Spleen (tissue), 11 donors: ENCODE measurements at regions not wholly inside any gene's neighbourhood (a gene's known extent, or its start where the extent isn't known, plus 50 kb on each side); places are given as distances from the start of the nearest gene placed in this dataset.

Experiments used
- DNase-seq: peaks from one replicate; pipeline ENCODE4 v3.0.0-alpha.2; 2020
- H3K27ac ChIP-seq, 8 donors: fragments of 200-600 bp; sonication (generic) in 7 of 8; 1 replicate in 4 of 8; 2 replicates in 4 of 8; pipeline versions ENCODE4 v1.5.0 to v1.8.0; 2016 to 2021; ENCODE audit warnings: inconsistent platforms in 4 of 8, mild to moderate bottlenecking in 4 of 8, moderate library complexity in 1 of 8
- H3K27me3 ChIP-seq, 7 donors: fragments of 200-600 bp; sonication (generic) in 6 of 7; replicated peaks in 1 of 7; 1 replicate in 4 of 7; 2 replicates in 3 of 7; pipeline versions ENCODE4 v1.5.0 to v1.8.0; 2016 to 2021; ENCODE audit warnings: inconsistent platforms in 3 of 7, mild to moderate bottlenecking in 1 of 7
- H3K36me3 ChIP-seq, 6 donors: fragments of 200-600 bp; sonication (generic) in 5 of 6; 1 replicate in 4 of 6; 2 replicates in 2 of 6; pipeline versions ENCODE4 v1.5.0 to v1.8.0; 2016 to 2021; ENCODE audit warnings: inconsistent platforms in 2 of 6
- H3K4me1 ChIP-seq, 6 donors: fragments of 200-600 bp; sonication (generic) in 5 of 6; 1 replicate in 3 of 6; 2 replicates in 3 of 6; pipeline versions ENCODE4 v1.5.0 to v1.8.0; 2016 to 2021; ENCODE audit warnings: inconsistent platforms in 3 of 6
- H3K4me3 ChIP-seq, 8 donors: fragments of 200-600 bp; sonication (generic) in 7 of 8; 1 replicate in 4 of 8; 2 replicates in 4 of 8; pipeline versions ENCODE4 v1.5.0 to v1.8.0; 2016 to 2021; ENCODE audit warnings: inconsistent platforms in 4 of 8, mild to moderate bottlenecking in 4 of 8, moderate library complexity in 2 of 8
- H3K9me3 ChIP-seq, 8 donors: fragments of 200-600 bp; sonication (generic) in 7 of 8; 1 replicate in 4 of 8; 2 replicates in 4 of 8; pipeline versions ENCODE4 v1.5.0 to v1.8.0; 2016 to 2021; ENCODE audit warnings: inconsistent platforms in 4 of 8
- CTCF ChIP-seq, 11 experiments: fragments of 200-600 bp in 7 of 11; fragments of 450-650 bp in 4 of 11; sonication (generic) in 4 of 11; IDR thresholded peaks in 8 of 11; conservative IDR thresholded peaks in 3 of 11; 1 replicate in 7 of 11; 2 replicates in 4 of 11; pipeline versions ENCODE4 v1.4.0 to v1.8.0; 2016 to 2021; ENCODE audit warnings: antibody characterized with exemption in 11 of 11, inconsistent platforms in 4 of 11, mild to moderate bottlenecking in 1 of 11
- POLR2A ChIP-seq, 3 donors: fragments of 450-650 bp; IDR thresholded peaks; one replicate each; pipeline ENCODE4 v1.5.1; 2017; ENCODE audit warnings: antibody characterized with exemption in 3 of 3, mild to moderate bottlenecking in 1 of 3
- POLR2AphosphoS5 ChIP-seq, 3 donors: sonication (generic); formaldehyde crosslinking; IDR thresholded peaks; one replicate each; pipeline ENCODE4 v1.5.1; 2017; ENCODE audit warnings: antibody characterized with exemption in 3 of 3
- WGBS, 5 donors: extraction: QIAGEN DNeasy Blood & Tissue Kit in 3 of 5; methylation state at CpG; one replicate each; pipeline versions ENCODE4 v1.1.5 to v1.1.7; 2013 to 2018; 5-methylcytosine and 5-hydroxymethylcytosine counted together
- intact Hi-C: fragments of 100-400 bp; cut with DNase I; formaldehyde crosslinking; loops from one replicate; pipeline ENCODE4 v1.15.0; 2023; ENCODE audit warnings: low total_unique reads
- donor health status: healthy with polysubstance abuse.
- donor health status: DM: no; HTN: no; CAD: no; lungs with moderate emphysema.
- donor health status: DM: no; HTN: no; CAD: no.
- donor health status: Bipolar disorder and iron deficiency.
- donor health status: healthy.
- donor health status: DM: no; HTN: no; CAD: no.
- donor health status: DM: yes; HTN: yes; CAD: no.

- no peaks in the 10 kb centered on the region for H3K36me3 ChIP-seq
- H3K27ac ChIP-seq, result no peak overlapping the region
- no peak for DNase-seq
- no peak for TF ChIP-seq POLR2A (IDR thresholded peaks at IDR 0.05)
- no peak for TF ChIP-seq POLR2AphosphoS5 (IDR thresholded peaks at IDR 0.05)
- no peak for TF ChIP-seq CTCF (IDR thresholded peaks at IDR 0.05 in 8 of 11, conservative IDR thresholded peaks at IDR 0.05 in 3 of 11)
- no peaks in the 10 kb centered on the region for H3K27me3 ChIP-seq
- H3K4me1 ChIP-seq, result no peaks in the 10 kb centered on the region
- intact Hi-C loops, result no loop called here
- no peaks in the 10 kb centered on the region for H3K9me3 ChIP-seq
- H3K4me3 ChIP-seq, result no peak overlapping the region
These were observed 109.1 kb upstream of the ADAMTS5 start for GRCh38 chr21:27076025-27076424.

GRCh38 chr21:27070861-27071670, 104.2 kb upstream of the ADAMTS5 start:
- 58 to 85% (median 75%) methylated on average over 4 of the region's 4 CpGs for WGBS, 5 donors

GRCh38 chr21:27068811-27069210, 101.9 kb upstream of the ADAMTS5 start:
- H3K4me3 ChIP-seq, result no peak overlapping the region
- no peaks in the 10 kb centered on the region for H3K36me3 ChIP-seq
- TF ChIP-seq POLR2A (IDR thresholded peaks at IDR 0.05) (no peak), CTCF (IDR thresholded peaks at IDR 0.05 in 8 of 11, conservative IDR thresholded peaks at IDR 0.05 in 3 of 11) (no peak), POLR2AphosphoS5 (IDR thresholded peaks at IDR 0.05) (no peak)
- intact Hi-C loops, result no loop called here
- no peaks in the 10 kb centered on the region for H3K27me3 ChIP-seq
- peaks cover 0 to 11% (median 2%) of the 10 kb centered on the region in 8 donors for H3K9me3 ChIP-seq
- H3K27ac ChIP-seq, result no peak overlapping the region
- no peak for DNase-seq
- H3K4me1 ChIP-seq, result no peaks in the 10 kb centered on the region

More at GRCh38 chr21:27070861-27071670, 104.2 kb upstream of the ADAMTS5 start:
- Histone ChIP-seq H3K36me3 (no peaks in the 10 kb centered on the region), H3K4me3 (no peak overlapping the region), H3K27ac (no peak overlapping the region), H3K27me3 (no peaks in the 10 kb centered on the region), H3K9me3 (peaks cover 0 to 3% (median 0%) of the 10 kb centered on the region in 8 donors), H3K4me1 (no peaks in the 10 kb centered on the region)
- TF ChIP-seq CTCF (IDR thresholded peaks at IDR 0.05 in 8 of 11, conservative IDR thresholded peaks at IDR 0.05 in 3 of 11), result no peak
- TF ChIP-seq POLR2A (IDR thresholded peaks at IDR 0.05), result no peak
- TF ChIP-seq POLR2AphosphoS5 (IDR thresholded peaks at IDR 0.05), result no peak
- DNase-seq, result no peak
- intact Hi-C loops, result no loop called here

GRCh38 chr21:27067226-27067625, 100.3 kb upstream of the ADAMTS5 start:
- Histone ChIP-seq H3K4me1 (no peaks in the 10 kb centered on the region), H3K9me3 (peaks cover 3 to 27% (median 18%) of the 10 kb centered on the region in 8 donors), H3K27ac (no peak overlapping the region), H3K36me3 (no peaks in the 10 kb centered on the region), H3K4me3 (no peak overlapping the region), H3K27me3 (no peaks in the 10 kb centered on the region)
- TF ChIP-seq CTCF (IDR thresholded peaks at IDR 0.05 in 8 of 11, conservative IDR thresholded peaks at IDR 0.05 in 3 of 11) (no peak), POLR2A (IDR thresholded peaks at IDR 0.05) (no peak), POLR2AphosphoS5 (IDR thresholded peaks at IDR 0.05) (no peak)
- 73 to 97% (median 86%) methylated on average over 1 of the region's 1 CpG for WGBS, 5 donors
- DNase-seq, result no peak
- intact Hi-C loops, result no loop called here
